Skeletal muscle tissue (tissue), 3 donors: ENCODE measurements at regions not wholly inside any gene's neighbourhood (a gene's known extent, or its start where the extent isn't known, plus 50 kb on each side); places are given as distances from the start of the nearest gene placed in this dataset.

Source experiments
- H3K27ac ChIP-seq: one replicate; pipeline ENCODE4 v1.7.0; 2013; ENCODE audit warnings: mild to moderate bottlenecking, low read depth, low read length, inconsistent platforms
- H3K27me3 ChIP-seq, 3 donors: one replicate each; pipeline ENCODE4 v1.7.0; 2013; ENCODE audit warnings: low read length in 3 of 3; ENCODE audit not compliant: control insufficient read depth in 3 of 3, insufficient read depth in 3 of 3
- H3K36me3 ChIP-seq, 3 donors: one replicate each; pipeline ENCODE4 v1.7.0; 2013; ENCODE audit warnings: low read length in 3 of 3; ENCODE audit not compliant: control insufficient read depth in 3 of 3, insufficient read depth in 3 of 3
- H3K4me1 ChIP-seq, 3 donors: one replicate each; pipeline ENCODE4 v1.7.0; 2013; ENCODE audit warnings: low read length in 3 of 3, mild to moderate bottlenecking in 3 of 3; ENCODE audit not compliant: control insufficient read depth in 3 of 3, insufficient read depth in 3 of 3
- H3K4me3 ChIP-seq, 3 donors: one replicate each; pipeline ENCODE4 v1.7.0; 2013; ENCODE audit warnings: low read length in 3 of 3
- H3K9ac ChIP-seq, 3 donors: one replicate each; pipeline ENCODE4 v1.7.0; 2013; ENCODE audit warnings: low read length in 3 of 3, mild to moderate bottlenecking in 3 of 3, moderate library complexity in 2 of 3, low read depth in 1 of 3
- H3K9me3 ChIP-seq, 3 donors: one replicate each; pipeline ENCODE4 v1.7.0; 2013; ENCODE audit warnings: low read length in 3 of 3; ENCODE audit not compliant: control insufficient read depth in 3 of 3
- donor health status: Osteomylitis.

DNA sequence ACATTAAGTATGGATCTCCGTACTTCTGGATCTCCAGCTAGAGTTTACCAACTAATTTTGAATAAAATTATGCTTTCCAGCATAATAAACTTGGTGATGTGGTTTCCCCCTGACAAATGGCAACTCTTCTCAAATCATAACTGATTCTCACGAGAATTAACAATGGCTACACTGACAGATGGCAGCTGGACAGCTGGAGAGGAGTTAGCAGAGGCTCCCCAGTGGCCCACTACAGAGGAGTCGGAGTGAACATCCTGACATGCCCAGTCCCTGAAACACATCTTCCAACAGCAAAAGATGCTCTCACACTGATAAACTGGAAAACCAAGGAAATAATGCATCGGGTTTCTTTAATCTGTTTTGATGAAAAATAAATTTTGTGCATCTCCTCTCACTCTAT, 239.6 kb downstream of the MAN2A1 start:
- Histone ChIP-seq H3K4me3 (no peak overlapping the region), H3K9ac (no peak overlapping the region), H3K4me1 (no peaks in the 10 kb centered on the region), H3K27ac (no peak overlapping the region), H3K9me3 (no peaks in the 10 kb centered on the region), H3K27me3 (no peaks in the 10 kb centered on the region), H3K36me3 (no peaks in the 10 kb centered on the region)

- H3K9me3 ChIP-seq = no peaks in the 10 kb centered on the region
- no peaks in the 10 kb centered on the region for H3K27me3 ChIP-seq
- no peaks in the 10 kb centered on the region for H3K36me3 ChIP-seq
- H3K4me1 ChIP-seq = no peaks in the 10 kb centered on the region
- no peak overlapping the region for H3K27ac ChIP-seq
- H3K4me3 ChIP-seq = no peak overlapping the region
- H3K9ac ChIP-seq = no peak overlapping the region
Measured at GRCh38 chr5:109929911-109930310, 240.2 kb downstream of the MAN2A1 start.

DNA sequence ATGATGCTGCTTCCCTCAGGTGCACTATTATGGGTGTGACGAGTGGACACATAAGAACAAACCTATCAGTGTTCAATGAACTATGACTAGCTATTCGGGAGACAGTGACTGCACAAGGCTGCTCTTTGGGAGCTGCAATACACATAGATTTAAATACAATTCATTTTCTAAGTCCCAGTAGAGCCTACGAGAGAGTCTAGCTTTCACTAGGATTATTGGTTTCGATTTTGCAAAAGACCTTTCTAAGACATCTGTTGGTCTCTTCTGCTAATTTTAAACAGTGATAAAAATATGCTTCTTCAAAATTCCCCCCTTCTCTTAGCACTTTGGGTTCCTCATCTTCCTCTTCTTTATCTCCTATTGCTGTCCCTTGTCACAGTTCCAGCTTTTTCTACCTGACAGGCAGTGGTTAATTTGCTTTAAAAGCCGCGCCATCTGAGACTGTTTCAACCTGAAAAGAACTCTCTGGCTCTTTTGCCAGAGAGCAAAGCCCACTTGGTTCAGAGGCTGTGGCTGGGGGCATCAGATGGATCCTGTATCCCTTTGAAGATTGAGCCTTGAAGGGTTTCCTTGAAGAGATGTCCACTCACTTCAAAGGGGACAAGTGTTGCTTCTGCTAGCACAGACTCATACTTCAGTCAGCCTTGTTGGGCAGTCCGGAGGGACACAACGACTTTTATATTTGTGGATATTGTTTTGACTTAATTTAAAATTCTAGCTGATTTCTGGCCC, 241.5 kb downstream of the MAN2A1 start:
- H3K27ac ChIP-seq = no peak overlapping the region
- H3K4me1 ChIP-seq = no peaks in the 10 kb centered on the region
- no peak overlapping the region for H3K4me3 ChIP-seq
- no peak overlapping the region for H3K9ac ChIP-seq
- H3K9me3 ChIP-seq = no peaks in the 10 kb centered on the region
- no peaks in the 10 kb centered on the region for H3K36me3 ChIP-seq
- no peaks in the 10 kb centered on the region for H3K27me3 ChIP-seq

DNA sequence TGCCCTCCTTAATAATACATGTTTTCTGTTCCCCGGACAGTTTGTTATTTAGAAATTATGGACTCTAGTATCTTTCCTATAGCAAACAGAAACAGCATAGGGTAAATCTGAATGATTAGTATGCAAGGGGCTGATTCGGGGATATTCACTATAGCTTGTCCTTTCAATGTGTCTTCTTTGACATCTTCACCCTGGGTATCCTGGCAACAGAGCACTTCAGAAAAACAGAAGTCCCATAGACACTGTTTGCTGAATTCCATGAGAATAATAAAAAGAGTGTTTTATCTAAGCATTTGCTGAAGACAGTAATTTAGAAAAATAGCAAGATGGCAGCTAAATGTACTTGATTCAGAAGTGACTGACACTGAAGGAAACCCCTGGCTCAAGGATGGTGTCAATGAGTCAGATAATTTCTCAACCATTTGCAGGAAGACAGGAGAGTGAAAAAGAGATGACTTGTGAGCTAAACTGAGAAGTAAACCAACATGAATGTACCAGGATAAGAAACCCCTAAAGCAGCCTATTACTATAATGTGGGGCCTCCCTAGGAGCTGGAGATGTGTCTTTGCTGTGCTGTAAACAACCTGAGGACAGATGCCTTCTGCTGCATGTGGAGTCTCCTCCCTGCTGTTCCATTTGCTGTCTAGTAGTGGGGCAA, 246.2 kb downstream of the MAN2A1 start:
- H3K27me3 ChIP-seq = no peaks in the 10 kb centered on the region
- no peaks in the 10 kb centered on the region for H3K36me3 ChIP-seq

DNA sequence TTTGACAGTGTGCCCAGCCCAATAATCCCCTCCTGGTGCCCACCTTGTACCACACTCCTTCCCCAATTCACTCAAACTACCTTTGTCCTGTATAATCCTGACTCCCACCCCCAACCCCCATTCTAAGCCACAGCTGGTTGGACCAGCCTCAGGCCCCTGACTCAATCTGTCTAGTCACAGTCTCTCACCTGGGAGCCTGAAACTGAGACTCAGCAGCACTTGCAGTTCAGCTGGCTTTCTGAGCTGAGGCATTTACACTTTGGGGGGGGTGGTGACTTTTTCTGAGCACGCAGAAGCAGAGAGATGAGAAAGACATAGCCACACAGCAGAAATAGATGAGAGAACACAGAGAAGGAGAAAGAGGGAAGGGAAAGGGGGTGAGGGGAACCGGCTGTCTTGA, 247.3 kb downstream of the MAN2A1 start:
- Histone ChIP-seq H3K27me3 (no peaks in the 10 kb centered on the region), H3K4me3 (no peak overlapping the region), H3K4me1 (no peaks in the 10 kb centered on the region)

More for the DNA sequence above, 246.2 kb downstream of the MAN2A1 start:
- no peak overlapping the region for H3K9ac ChIP-seq
- no peaks in the 10 kb centered on the region for H3K4me1 ChIP-seq
- H3K4me3 ChIP-seq = no peak overlapping the region
- peaks cover 0 to 3% (median 0%) of the 10 kb centered on the region in 3 donors for H3K9me3 ChIP-seq
- H3K27ac ChIP-seq = no peak overlapping the region

GRCh38 chr5:109937951-109938350, 248.2 kb downstream of the MAN2A1 start:
- H3K9ac ChIP-seq = no peak overlapping the region
- H3K4me1 ChIP-seq = no peaks in the 10 kb centered on the region
- no peaks in the 10 kb centered on the region for H3K36me3 ChIP-seq
- H3K9me3 ChIP-seq = peaks cover 0 to 3% (median 0%) of the 10 kb centered on the region in 3 donors
- H3K27ac ChIP-seq = no peak overlapping the region
- H3K27me3 ChIP-seq = no peaks in the 10 kb centered on the region
- H3K4me3 ChIP-seq = no peak overlapping the region

More for the DNA sequence above, 247.3 kb downstream of the MAN2A1 start:
- Histone ChIP-seq H3K27ac (no peak overlapping the region), H3K9ac (no peak overlapping the region), H3K36me3 (no peaks in the 10 kb centered on the region), H3K9me3 (peaks cover 0 to 3% (median 0%) of the 10 kb centered on the region in 3 donors)

- Histone ChIP-seq H3K9ac (no peak overlapping the region), H3K27me3 (no peaks in the 10 kb centered on the region)
Measured at GRCh38 chr5:109938453-109938852, 248.7 kb downstream of the MAN2A1 start.

GRCh38 chr5:109939116-109939682, 249.5 kb downstream of the MAN2A1 start:
- Histone ChIP-seq H3K36me3 (no peaks in the 10 kb centered on the region), H3K27me3 (no peaks in the 10 kb centered on the region), H3K4me3 (no peak overlapping the region), H3K9me3 (peaks cover 0 to 3% (median 0%) of the 10 kb centered on the region in 3 donors), H3K4me1 (no peaks in the 10 kb centered on the region), H3K27ac (no peak overlapping the region), H3K9ac (no peak overlapping the region)

More at GRCh38 chr5:109938453-109938852, 248.7 kb downstream of the MAN2A1 start:
- Histone ChIP-seq H3K4me1 (no peaks in the 10 kb centered on the region), H3K36me3 (no peaks in the 10 kb centered on the region), H3K27ac (no peak overlapping the region), H3K9me3 (peaks cover 0 to 3% (median 0%) of the 10 kb centered on the region in 3 donors), H3K4me3 (no peak overlapping the region)

GRCh38 chr5:109942646-109943045, 252.9 kb downstream of the MAN2A1 start:
- Histone ChIP-seq H3K9me3 (peaks cover 0 to 3% (median 0%) of the 10 kb centered on the region in 3 donors), H3K4me3 (no peak overlapping the region), H3K36me3 (no peaks in the 10 kb centered on the region), H3K27ac (no peak overlapping the region), H3K4me1 (no peaks in the 10 kb centered on the region), H3K9ac (no peak overlapping the region), H3K27me3 (peaks cover 0 to 2% (median 0%) of the 10 kb centered on the region in 3 donors)

- Histone ChIP-seq H3K9ac (no peak overlapping the region), H3K27me3 (peaks cover 0 to 2% (median 0%) of the 10 kb centered on the region in 3 donors), H3K27ac (no peak overlapping the region), H3K4me1 (no peaks in the 10 kb centered on the region), H3K9me3 (peaks cover 0 to 3% (median 0%) of the 10 kb centered on the region in 3 donors), H3K36me3 (no peaks in the 10 kb centered on the region), H3K4me3 (no peak overlapping the region)
Measured at GRCh38 chr5:109943701-109944235, 254.0 kb downstream of the MAN2A1 start.
